K562 (cell line): ENCODE measurements at regions not wholly inside any gene's neighbourhood (a gene's known extent, or its start where the extent isn't known, plus 50 kb on each side); places are given as distances from the start of the nearest gene placed in this dataset.

ENCODE experiments used
- FOXA1 ChIP-seq: fragments of 450-650 bp; IDR thresholded peaks from 2 replicates; pipeline ENCODE4 v1.6.1; 2016; ENCODE audit warnings: mild to moderate bottlenecking, borderline replicate concordance
- GTF2B ChIP-seq: IDR thresholded peaks from 2 replicates; pipeline ENCODE4 v1.6.1; 2011; ENCODE audit not compliant: insufficient read length; ENCODE audit errors: extremely low read depth
- JUNB ChIP-seq: fragments of 450-650 bp; formaldehyde crosslinking; conservative IDR thresholded peaks from 2 replicates; pipeline ENCODE4 v1.4.0; 2020; ENCODE audit warnings: mild to moderate bottlenecking
- KDM2B ChIP-seq: fragments of 250-450 bp; sonication (Bioruptor Pico); IDR thresholded peaks from 2 replicates; pipeline ENCODE4 v1.8.0; 2021; ENCODE audit warnings: mild to moderate bottlenecking, moderate library complexity
- SIN3B ChIP-seq: fragments of 450-650 bp; IDR thresholded peaks from 2 replicates; pipeline ENCODE4 v1.6.1; 2017; ENCODE audit warnings: low read depth, mild to moderate bottlenecking, moderate library complexity
- TARDBP ChIP-seq: fragments of 450-650 bp; IDR thresholded peaks from 2 replicates; pipeline ENCODE4 v1.6.1; 2016
- ZFP36 ChIP-seq: fragments of 150-350 bp; IDR thresholded peaks from 2 replicates; pipeline ENCODE4 v1.6.1; 2018; ENCODE audit warnings: low read length, low read depth; ENCODE audit not compliant: partially characterized antibody
- ZNF311 ChIP-seq: fragments of 250-450 bp; sonication (Bioruptor Pico); IDR thresholded peaks from 2 replicates; pipeline ENCODE4 v1.4.0; 2020; ENCODE audit warnings: mild to moderate bottlenecking, moderate library complexity
- ZNF398 ChIP-seq: fragments of 250-450 bp; sonication (Bioruptor Pico); IDR thresholded peaks from 2 replicates; pipeline ENCODE4 v1.8.0; 2021; ENCODE audit warnings: moderate library complexity, mild to moderate bottlenecking, inconsistent platforms
- ZNF592 ChIP-seq: fragments of 450-650 bp; IDR thresholded peaks from 2 replicates; pipeline ENCODE4 v1.6.1; 2017; ENCODE audit warnings: antibody characterized with exemption, mild to moderate bottlenecking
- ZNF639 ChIP-seq, 2 experiments: fragments of 200-800 bp in 1 of 2; sonication (Bioruptor generic) in 1 of 2; sonication (generic) in 1 of 2; formaldehyde crosslinking in 1 of 2; IDR thresholded peaks in 1 of 2; conservative IDR thresholded peaks in 1 of 2; 2 replicates each; pipeline versions ENCODE4 v1.5.0 to v1.6.1; 2016 to 2020; ENCODE audit warnings: missing compliant biosample characterization in 1 of 2, missing genetic modification characterization in 1 of 2, missing genetic modification reagents in 1 of 2

- TF ChIP-seq GTF2B (no peak), ZNF639 (CRISPR knock-in tag; conservative IDR thresholded peaks at IDR 0.05 in 1 of 2, IDR thresholded peaks at IDR 0.05 in 1 of 2) (peak in 1 of 2 experiments; percentile 55; a peak in 1 of 4 replicates), KDM2B (CRISPR knock-in tag) (0 out of 2 replicates have a peak, but pooled peaks have one; percentile 6), SIN3B (peak; percentile 31; the same call in 1 of the 2 replicates), ZNF398 (CRISPR knock-in tag) (no peak), ZNF592 (peak; percentile 21; the same call in 1 of the 2 replicates), TARDBP (peak; percentile 83; the same call in 1 of the 2 replicates), ZFP36 (peak; percentile 78), ZNF311 (no peak), JUNB (CRISPR knock-in tag) (no peak), FOXA1 (no peak)
Observed at GRCh38 chr2:64751286-64752260, 97.9 kb upstream of the SERTAD2 start (continued).
